Fibroblast of pulmonary artery (primary cell): ENCODE measurements at regions not wholly inside any gene's neighbourhood (a gene's known extent, or its start where the extent isn't known, plus 50 kb on each side); places are given as distances from the start of the nearest gene placed in this dataset.

ENCODE experiments used
- DNase-seq: peaks from one replicate; pipeline ENCODE4 v3.0.0-alpha.2; 2010; ENCODE audit warnings: low read depth
- H3K4me3 ChIP-seq: replicated peaks from 2 replicates; pipeline ENCODE4 v1.5.1; 2011; ENCODE audit warnings: low read depth, mild to moderate bottlenecking, control low read depth, low read length, moderate library complexity
- TF ChIP-seq, protein P1 (sequence below): IDR thresholded peaks from 2 replicates; pipeline ENCODE4 v1.5.1; 2011; ENCODE audit warnings: mild to moderate bottlenecking, control low read depth, low read length, inconsistent platforms; ENCODE audit errors: missing control alignments

GRCh38 chr14:104473649-104474494 lies 105.7 kb upstream of the C14orf180 start:
- TF ChIP-seq, protein P1, sequence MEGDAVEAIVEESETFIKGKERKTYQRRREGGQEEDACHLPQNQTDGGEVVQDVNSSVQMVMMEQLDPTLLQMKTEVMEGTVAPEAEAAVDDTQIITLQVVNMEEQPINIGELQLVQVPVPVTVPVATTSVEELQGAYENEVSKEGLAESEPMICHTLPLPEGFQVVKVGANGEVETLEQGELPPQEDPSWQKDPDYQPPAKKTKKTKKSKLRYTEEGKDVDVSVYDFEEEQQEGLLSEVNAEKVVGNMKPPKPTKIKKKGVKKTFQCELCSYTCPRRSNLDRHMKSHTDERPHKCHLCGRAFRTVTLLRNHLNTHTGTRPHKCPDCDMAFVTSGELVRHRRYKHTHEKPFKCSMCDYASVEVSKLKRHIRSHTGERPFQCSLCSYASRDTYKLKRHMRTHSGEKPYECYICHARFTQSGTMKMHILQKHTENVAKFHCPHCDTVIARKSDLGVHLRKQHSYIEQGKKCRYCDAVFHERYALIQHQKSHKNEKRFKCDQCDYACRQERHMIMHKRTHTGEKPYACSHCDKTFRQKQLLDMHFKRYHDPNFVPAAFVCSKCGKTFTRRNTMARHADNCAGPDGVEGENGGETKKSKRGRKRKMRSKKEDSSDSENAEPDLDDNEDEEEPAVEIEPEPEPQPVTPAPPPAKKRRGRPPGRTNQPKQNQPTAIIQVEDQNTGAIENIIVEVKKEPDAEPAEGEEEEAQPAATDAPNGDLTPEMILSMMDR, result no peak
- H3K4me3 ChIP-seq, result no peak overlapping the region
- DNase-seq, result no peak

- H3K4me3 ChIP-seq, result no peak overlapping the region
- DNase-seq, result no peak
- TF ChIP-seq, protein P1, result no peak
Measured at GRCh38 chr14:104474495-104475213, 104.9 kb upstream of the C14orf180 start.

GRCh38 chr14:104475256-104475655 lies 104.3 kb upstream of the C14orf180 start:
- no peak overlapping the region for H3K4me3 ChIP-seq
- TF ChIP-seq, protein P1, result no peak
- no peak for DNase-seq

GRCh38 chr14:104475802-104476201 lies 103.8 kb upstream of the C14orf180 start:
- DNase-seq, result no peak
- TF ChIP-seq, protein P1, result no peak
- H3K4me3 ChIP-seq, result no peak overlapping the region

- DNase-seq, result no peak
- no peak overlapping the region for H3K4me3 ChIP-seq
- TF ChIP-seq, protein P1, result no peak
Measured at GRCh38 chr14:104476437-104476836, 103.1 kb upstream of the C14orf180 start.

DNA sequence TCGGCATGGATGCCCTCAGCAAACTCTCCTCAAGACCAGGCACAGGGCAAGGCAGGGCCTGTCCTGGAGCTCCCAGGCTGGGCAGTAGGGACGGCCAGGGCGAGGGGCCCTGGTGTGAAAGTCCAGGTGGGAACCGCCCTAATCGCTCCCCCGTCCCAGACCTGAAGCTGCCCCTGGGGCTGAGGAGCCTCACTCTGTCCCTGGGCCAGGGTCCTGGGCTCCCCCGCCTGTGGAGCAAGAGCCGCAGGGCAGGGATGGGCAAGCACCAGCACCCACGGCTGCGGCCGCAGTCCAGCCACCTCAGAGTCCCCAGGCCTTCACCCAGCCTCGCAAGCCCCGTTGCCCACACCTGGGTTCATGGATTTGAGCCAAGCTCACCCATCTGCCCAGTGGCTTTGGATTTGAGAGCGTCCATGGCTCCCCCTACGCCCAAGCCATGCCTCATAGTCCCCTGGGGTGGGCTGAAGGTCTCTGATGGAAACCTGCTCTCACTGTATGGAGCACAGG lies 102.4 kb upstream of the C14orf180 start:
- TF ChIP-seq, protein P1, result no peak
- no peak for DNase-seq
- H3K4me3 ChIP-seq, result no peak overlapping the region
